H1 (cell line): ENCODE measurements at regions not wholly inside any gene's neighbourhood (a gene's known extent, or its start where the extent isn't known, plus 50 kb on each side); places are given as distances from the start of the nearest gene placed in this dataset.

Experiments used
- CTCF ChIA-PET: fragments of 300-600 bp; sonication (Branson Sonifier 250); formaldehyde crosslinking; loops from one replicate; lab custom pipeline; 2021; ENCODE audit not compliant: partially characterized antibody; lab: Charles Lee
- POLR2A ChIA-PET: fragments of 300-600 bp; sonication (Branson Sonifier 250); formaldehyde crosslinking; loops from one replicate; lab custom pipeline; 2021; ENCODE audit warnings: inconsistent platforms; ENCODE audit not compliant: partially characterized antibody; lab: Charles Lee
- DNase-seq, 2 experiments: peaks; one replicate each; pipeline versions ENCODE4 v3.0.0 to v3.0.0-alpha.2; 2010 to 2022; ENCODE audit warnings: low spot score in 2 of 2, low read depth in 1 of 2, mixed read lengths in 1 of 2
- FAIRE-seq: peaks from 2 replicates; lab custom pipeline; 2011; peaks lifted over from hg19 to GRCh38; lab: Jason Lieb, UNC
- H2AFZ ChIP-seq: 2 replicates; pipeline ENCODE4 v1.8.1; 2012; ENCODE audit warnings: low read length, inconsistent platforms
- H2AK5ac ChIP-seq: 2 replicates; pipeline ENCODE4 v1.6.1; 2013; ENCODE audit warnings: low read depth, low read length
- H2BK120ac ChIP-seq: replicated peaks from 2 replicates; pipeline ENCODE3; 2013; ENCODE audit warnings: low read depth, low read length, inconsistent platforms
- H2BK12ac ChIP-seq: 2 replicates; pipeline ENCODE4 v1.6.1; 2013; ENCODE audit warnings: low read depth, low read length
- H2BK15ac ChIP-seq: 2 replicates; pipeline ENCODE4 v1.6.1; 2013; ENCODE audit warnings: low read length
- H2BK20ac ChIP-seq: 2 replicates; pipeline ENCODE4 v1.6.1; 2013; ENCODE audit warnings: low read length
- H2BK5ac ChIP-seq: 2 replicates; pipeline ENCODE4 v1.6.1; 2013; ENCODE audit warnings: low read depth, low read length
- H3K14ac ChIP-seq: 2 replicates; pipeline ENCODE4 v1.6.1; 2013; ENCODE audit warnings: inconsistent platforms; ENCODE audit not compliant: insufficient read length
- H3K18ac ChIP-seq: 2 replicates; pipeline ENCODE4 v1.6.1; 2013; ENCODE audit warnings: low read length; ENCODE audit errors: extremely low read depth
- H3K23ac ChIP-seq: 2 replicates; pipeline ENCODE4 v1.6.1; 2013; ENCODE audit warnings: inconsistent platforms; ENCODE audit not compliant: insufficient read length
- H3K23me2 ChIP-seq: 2 replicates; pipeline ENCODE4 v1.6.1; 2013; ENCODE audit warnings: low read depth, low read length
- H3K27ac ChIP-seq: 2 replicates; pipeline ENCODE4 v1.6.1; 2011; ENCODE audit warnings: low read depth, low read length, inconsistent platforms
- H3K27me3 ChIP-seq, 4 experiments: replicated peaks in 1 of 4; 1 replicate in 1 of 4; 2 replicates in 3 of 4; pipeline versions ENCODE4 v1.6.1 to v1.8.1; 2011 to 2013; ENCODE audit warnings: low read length in 3 of 4, mild to moderate bottlenecking in 3 of 4, inconsistent platforms in 2 of 4, mixed read lengths in 2 of 4, moderate library complexity in 1 of 4; ENCODE audit not compliant: control insufficient read depth in 3 of 4, insufficient read depth in 3 of 4; ENCODE audit errors: extremely low read depth in 1 of 4
- H3K36me3 ChIP-seq, 4 experiments: 2 replicates each; pipeline versions ENCODE4 v1.6.1 to v1.8.1; 2011 to 2013; ENCODE audit warnings: mild to moderate bottlenecking in 4 of 4, low read length in 3 of 4, moderate library complexity in 2 of 4, control low read depth in 1 of 4, inconsistent platforms in 1 of 4; ENCODE audit not compliant: insufficient read depth in 4 of 4, control insufficient read depth in 2 of 4
- H3K4ac ChIP-seq: replicated peaks from 2 replicates; pipeline ENCODE3; 2013; ENCODE audit warnings: low read length, low read depth, mixed read lengths, inconsistent platforms; ENCODE audit not compliant: insufficient read length
- H3K4me1 ChIP-seq, 4 experiments: replicated peaks in 1 of 4; 1 replicate in 1 of 4; 2 replicates in 3 of 4; pipeline versions ENCODE4 v1.6.1 to v1.8.1; 2011 to 2013; ENCODE audit warnings: low read length in 3 of 4, inconsistent platforms in 2 of 4, mixed read lengths in 1 of 4; ENCODE audit not compliant: insufficient read depth in 4 of 4, control insufficient read depth in 3 of 4
- H3K4me2 ChIP-seq, 2 experiments: 2 replicates each; pipeline versions ENCODE4 v1.6.1 to v1.8.1; 2011 to 2013; ENCODE audit warnings: low read depth in 2 of 2, low read length in 2 of 2, control low read depth in 1 of 2, inconsistent platforms in 1 of 2, mild to moderate bottlenecking in 1 of 2; ENCODE audit not compliant: insufficient read depth in 1 of 2
- H3K4me3 ChIP-seq, 4 experiments: fragments of 200-600, 300-600 bp in 1 of 4; sonication (generic), shearing (Covaris generic), sonication (Bioruptor Twin) in 1 of 4; 2 replicates each; pipeline versions ENCODE4 v1.5.1 to v1.8.1; 2011 to 2016; ENCODE audit warnings: low read length in 4 of 4, low read depth in 3 of 4, control low read depth in 2 of 4, inconsistent platforms in 2 of 4, mild to moderate bottlenecking in 2 of 4, mixed read lengths in 1 of 4, moderate library complexity in 1 of 4; ENCODE audit not compliant: insufficient read depth in 2 of 4; ENCODE audit errors: extremely low read depth in 1 of 4
- H3K56ac ChIP-seq: replicated peaks from 2 replicates; pipeline ENCODE3; 2013; ENCODE audit warnings: low read depth, mild to moderate bottlenecking, mixed read lengths, low read length, inconsistent platforms; ENCODE audit not compliant: insufficient read length
- H3K79me1 ChIP-seq: 2 replicates; pipeline ENCODE4 v1.6.1; 2013; ENCODE audit warnings: low read depth, low read length, control low read depth
- H3K79me2 ChIP-seq, 2 experiments: 2 replicates each; pipeline versions ENCODE4 v1.6.1 to v1.8.1; 2012 to 2013; ENCODE audit warnings: low read length in 2 of 2, mild to moderate bottlenecking in 2 of 2, inconsistent platforms in 1 of 2; ENCODE audit not compliant: insufficient read depth in 2 of 2, control insufficient read depth in 1 of 2
- H3K9ac ChIP-seq, 4 experiments: replicated peaks in 1 of 4; 1 replicate in 1 of 4; 2 replicates in 3 of 4; pipeline versions ENCODE4 v1.6.1 to v1.8.1; 2011 to 2013; ENCODE audit warnings: low read depth in 3 of 4, low read length in 3 of 4, control low read depth in 2 of 4, mild to moderate bottlenecking in 2 of 4, moderate library complexity in 2 of 4, inconsistent platforms in 1 of 4; ENCODE audit errors: extremely low read depth in 1 of 4
- H3K9me3 ChIP-seq, 2 experiments: 2 replicates each; pipeline versions ENCODE4 v1.6.1 to v1.8.1; 2012 to 2013; ENCODE audit warnings: mild to moderate bottlenecking in 2 of 2, moderate library complexity in 2 of 2, control low read depth in 1 of 2, inconsistent platforms in 1 of 2, low read depth in 1 of 2, low read length in 1 of 2, mixed read lengths in 1 of 2; ENCODE audit not compliant: insufficient read depth in 2 of 2
- H4K20me1 ChIP-seq, 2 experiments: replicated peaks in 1 of 2; 2 replicates each; pipeline versions ENCODE3 to v1.8.1; 2011 to 2013; ENCODE audit warnings: inconsistent platforms in 2 of 2, low read length in 2 of 2, mild to moderate bottlenecking in 1 of 2; ENCODE audit not compliant: insufficient read depth in 2 of 2, control insufficient read depth in 1 of 2
- H4K5ac ChIP-seq: 2 replicates; pipeline ENCODE4 v1.6.1; 2013; ENCODE audit warnings: low read length, low read depth, mixed read lengths, inconsistent platforms; ENCODE audit not compliant: insufficient read length
- H4K8ac ChIP-seq: 2 replicates; pipeline ENCODE4 v1.8.0; 2013; ENCODE audit warnings: mild to moderate bottlenecking, moderate library complexity, low read length, inconsistent platforms; ENCODE audit not compliant: insufficient read depth; ENCODE audit errors: extremely low read depth
- H4K91ac ChIP-seq: replicated peaks from 2 replicates; pipeline ENCODE3; 2013; ENCODE audit warnings: low read length, mixed read lengths, inconsistent platforms; ENCODE audit not compliant: insufficient read length
- HDAC2 ChIP-seq, 2 experiments: fragments of 300-600 bp in 1 of 2; sonication (generic) in 1 of 2; IDR thresholded peaks; 2 replicates each; pipeline ENCODE4 v1.6.1; 2011 to 2012; ENCODE audit warnings: low read depth in 2 of 2, low read length in 2 of 2, mild to moderate bottlenecking in 2 of 2, moderate library complexity in 2 of 2, borderline replicate concordance in 1 of 2, inconsistent platforms in 1 of 2
- TAF1 ChIP-seq: IDR thresholded peaks from 2 replicates; pipeline ENCODE4 v1.6.1; 2011; ENCODE audit warnings: mild to moderate bottlenecking, low read depth, low read length
- TCF12 ChIP-seq: IDR thresholded peaks from 2 replicates; pipeline ENCODE4 v1.6.1; 2011; ENCODE audit warnings: low read depth, mild to moderate bottlenecking, low read length
- WGBS, 2 experiments: shearing (Covaris generic) in 1 of 2; methylation state at CpG; one replicate each; pipeline versions ENCODE4 v1.1.6 to v1.1.7; 2013 to 2015; ENCODE audit warnings: low lambda C conversion rate in 2 of 2, mixed read lengths in 2 of 2, inconsistent platforms in 1 of 2, low coverage in 1 of 2, missing lambda C conversion rate in 1 of 2; ENCODE audit not compliant: insufficient replicate concordance in 2 of 2, insufficient coverage in 1 of 2, insufficient read length in 1 of 2; ENCODE audit errors: extremely low coverage in 1 of 2, missing lambda C conversion rate in 1 of 2; 5-methylcytosine and 5-hydroxymethylcytosine counted together

GRCh38 chr9:18071651-18072060 lies 402.3 kb upstream of the ADAMTSL1 start:
- Histone ChIP-seq H3K27ac (no peak overlapping the region), H4K20me1 (no peaks in the 10 kb centered on the region), H3K14ac (no peak overlapping the region), H3K36me3 (no peaks in the 10 kb centered on the region), H2BK5ac (no peak overlapping the region), H2BK12ac (no peak overlapping the region), H3K23ac (no peak overlapping the region), H3K23me2 (no peaks in the 10 kb centered on the region), H4K91ac (no peak overlapping the region), H2AK5ac (no peak overlapping the region), H2AFZ (no peak overlapping the region), H3K4me3 (no peak overlapping the region), H3K4me1 (no peaks in the 10 kb centered on the region), H3K56ac (no peak overlapping the region), H2BK20ac (no peak overlapping the region), H3K18ac (no peak overlapping the region), H3K4me2 (no peak overlapping the region), H3K9ac (no peak overlapping the region), H2BK120ac (no peak overlapping the region), H3K79me2 (no peaks in the 10 kb centered on the region), H3K9me3 (no peaks in the 10 kb centered on the region), H4K5ac (no peak overlapping the region), H3K4ac (no peak overlapping the region), H2BK15ac (no peak overlapping the region), H3K79me1 (no peaks in the 10 kb centered on the region), H4K8ac (no peak overlapping the region), H3K27me3 (no peaks in the 10 kb centered on the region)
- FAIRE-seq = no peak
- 90% methylated on average over 6 of the region's 6 CpGs; no CpG with 5 or more reads in 1 of the 2 experiments for WGBS, 2 experiments
- TF ChIP-seq HDAC2 (IDR thresholded peaks at IDR 0.05; ENCODE audit: borderline replicate concordance in 1 of 2, low read depth in 2 of 2, low read length in 2 of 2) (no peak), TCF12 (no peak), TAF1 (no peak)
- POLR2A ChIA-PET = interaction anchor here (0.6 kb wide), 1 partner anchor 1301 kb away, joined by 3 read pairs; no protein-coding TSS in a partner anchor
- no peak for DNase-seq
- CTCF ChIA-PET = interaction anchor here (0.7 to 2.6 kb wide), 3 partner anchors 11 to 269 kb away, joined by 3 to 15 read pairs (median 3); no protein-coding TSS in a partner anchor
